Erythroblast (primary cell): ENCODE measurements at regions not wholly inside any gene's neighbourhood (a gene's known extent, or its start where the extent isn't known, plus 50 kb on each side); places are given as distances from the start of the nearest gene placed in this dataset.

ENCODE experiments used
- GATA1 ChIP-seq: IDR thresholded peaks from 2 replicates; pipeline ENCODE4 v1.6.1; 2011; ENCODE audit warnings: low read depth, mild to moderate bottlenecking, control low read depth, low read length, moderate library complexity
- POLR2A ChIP-seq: IDR thresholded peaks from 2 replicates; pipeline ENCODE4 v1.6.1; 2011; ENCODE audit warnings: mild to moderate bottlenecking, low read length

DNA sequence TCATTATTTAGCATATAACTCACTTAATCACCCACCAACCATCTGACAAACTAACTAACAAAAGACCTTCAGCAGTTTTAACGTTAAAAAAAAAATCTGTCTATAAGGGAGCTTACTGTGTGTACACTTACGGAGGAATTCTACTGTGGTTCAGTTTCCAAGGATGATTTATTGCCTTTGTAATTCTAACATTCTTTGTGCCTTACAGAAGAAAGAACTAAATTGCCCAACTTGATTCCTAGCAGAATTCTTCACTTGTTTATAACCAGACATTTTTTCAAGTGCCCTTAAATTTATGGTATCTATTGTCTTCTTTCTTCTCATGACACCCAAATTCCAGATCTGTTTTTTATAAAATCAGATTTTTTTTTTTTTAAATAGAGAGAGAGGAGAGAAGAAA, 119.7 kb upstream of the IGSF10 start:
- TF ChIP-seq POLR2A (no peak), GATA1 (no peak)
